SU-DHL-6 (cell line): ENCODE measurements at regions not wholly inside any gene's neighbourhood (a gene's known extent, or its start where the extent isn't known, plus 50 kb on each side); places are given as distances from the start of the nearest gene placed in this dataset.

Experiments used
- H2AFZ ChIP-seq: fragments of 200-600 bp; sonication (generic); 2 replicates; pipeline ENCODE4 v1.6.1; 2014; ENCODE audit warnings: low read depth, mild to moderate bottlenecking, moderate library complexity, mixed read lengths, antibody characterized with exemption, low read length; ENCODE audit not compliant: severe bottlenecking
- H3F3A ChIP-seq: fragments of 200-600 bp; shearing (Covaris generic); 2 replicates; pipeline ENCODE4 v1.6.0; 2016; ENCODE audit warnings: antibody characterized with exemption, mild to moderate bottlenecking; ENCODE audit not compliant: insufficient read depth
- H3K27ac ChIP-seq: fragments of 200-600 bp; sonication (generic); 2 replicates; pipeline ENCODE4 v1.5.1; 2016; ENCODE audit warnings: low read depth, mild to moderate bottlenecking, low read length, moderate library complexity, mixed read lengths
- H3K27me3 ChIP-seq: fragments of 200-600 bp; sonication (generic), shearing (Covaris generic); 2 replicates; pipeline ENCODE4 v1.6.0; 2014; ENCODE audit warnings: mild to moderate bottlenecking, low read length
- H3K36me3 ChIP-seq: fragments of 200-600 bp; sonication (generic); 2 replicates; pipeline ENCODE4 v1.6.1; 2014; ENCODE audit warnings: mild to moderate bottlenecking, low read length, mixed read lengths
- H3K4me2 ChIP-seq: fragments of 300-600, 200-600 bp; shearing (Covaris generic), sonication (generic); 2 replicates; pipeline ENCODE4 v1.6.0; 2014; ENCODE audit warnings: low read length, low read depth, mild to moderate bottlenecking; ENCODE audit not compliant: poor library complexity, severe bottlenecking
- H3K4me3 ChIP-seq: fragments of 200-600 bp; sonication (generic); 2 replicates; pipeline ENCODE4 v1.5.1; 2014; ENCODE audit warnings: antibody characterized with exemption, low read length, mild to moderate bottlenecking, mixed read lengths; ENCODE audit not compliant: insufficient read depth, poor library complexity, severe bottlenecking
- H3K79me2 ChIP-seq: fragments of 200-600 bp; sonication (generic); 2 replicates; pipeline ENCODE4 v1.6.1; 2014; ENCODE audit warnings: mild to moderate bottlenecking, low read length, moderate library complexity; ENCODE audit not compliant: insufficient read depth
- H3K9ac ChIP-seq: fragments of 200-600 bp; sonication (generic); 2 replicates; pipeline ENCODE4 v1.7.0; 2014; ENCODE audit warnings: mild to moderate bottlenecking, low read length
- H3K9me2 ChIP-seq: fragments of 200-600 bp; sonication (generic); replicated peaks from 2 replicates; pipeline ENCODE4 v1.6.1; 2014; ENCODE audit warnings: low read length; ENCODE audit not compliant: insufficient read depth
- H3K9me3 ChIP-seq: fragments of 200-600 bp; sonication (generic); 2 replicates; pipeline ENCODE4 v1.6.1; 2014; ENCODE audit warnings: low read length, mixed read lengths; ENCODE audit not compliant: insufficient read depth
- H4K20me1 ChIP-seq: fragments of 200-600 bp; sonication (generic); 2 replicates; pipeline ENCODE4 v1.6.1; 2014; ENCODE audit warnings: low read depth, mild to moderate bottlenecking, antibody characterized with exemption, low read length, moderate library complexity, mixed read lengths
- CTCF ChIP-seq: fragments of 200-600 bp; sonication (generic); IDR thresholded peaks from one replicate; pipeline ENCODE4 v1.5.1; 2017; ENCODE audit warnings: antibody characterized with exemption, mild to moderate bottlenecking, low read length, moderate library complexity; ENCODE audit not compliant: insufficient read depth, poor library complexity, severe bottlenecking
- EZH2phosphoT487 ChIP-seq: fragments of 200-600 bp; sonication (generic), shearing (Covaris generic); conservative IDR thresholded peaks from 2 replicates; pipeline ENCODE4 v1.6.1; 2018; ENCODE audit warnings: mild to moderate bottlenecking, antibody characterized with exemption, low read length, moderate library complexity, mixed read lengths

- no peaks in the 10 kb centered on the region for H4K20me1 ChIP-seq
Measured at GRCh38 chr7:142685877-142686508, 63.3 kb upstream of the PRSS1 start.

GRCh38 chr7:142681314-142682092 lies 67.8 kb upstream of the PRSS1 start:
- TF ChIP-seq EZH2phosphoT487 = no peak
- TF ChIP-seq CTCF = no peak
- Histone ChIP-seq H3K9ac (no peak overlapping the region), H3K27me3 (no peaks in the 10 kb centered on the region), H3F3A (no peaks in the 10 kb centered on the region), H4K20me1 (no peaks in the 10 kb centered on the region), H3K9me3 (peaks cover 4% of the 10 kb centered on the region; the same call in 1 of the 2 replicates), H3K27ac (no peak overlapping the region), H3K9me2 (no peaks in the 10 kb centered on the region), H3K4me3 (no peak overlapping the region), H3K36me3 (no peaks in the 10 kb centered on the region), H2AFZ (no peak overlapping the region), H3K4me2 (no peak overlapping the region), H3K79me2 (no peaks in the 10 kb centered on the region)

More at GRCh38 chr7:142685877-142686508, 63.3 kb upstream of the PRSS1 start:
- no peaks in the 10 kb centered on the region for H3K36me3 ChIP-seq
- no peaks in the 10 kb centered on the region for H3K9me3 ChIP-seq
- H2AFZ ChIP-seq = no peak overlapping the region
- no peaks in the 10 kb centered on the region for H3F3A ChIP-seq
- TF ChIP-seq CTCF (no peak), EZH2phosphoT487 (no peak)
- no peaks in the 10 kb centered on the region for H3K79me2 ChIP-seq
- no peak overlapping the region for H3K9ac ChIP-seq
- H3K27me3 ChIP-seq = no peaks in the 10 kb centered on the region
- H3K27ac ChIP-seq = no peak overlapping the region
- H3K4me2 ChIP-seq = no peak overlapping the region
- H3K4me3 ChIP-seq = no peak overlapping the region
- no peaks in the 10 kb centered on the region for H3K9me2 ChIP-seq

GRCh38 chr7:142671506-142671905 lies 77.8 kb upstream of the PRSS1 start:
- Histone ChIP-seq H2AFZ (no peak overlapping the region), H3K4me2 (no peak overlapping the region), H3K36me3 (no peaks in the 10 kb centered on the region), H3K79me2 (no peaks in the 10 kb centered on the region), H3K27me3 (no peaks in the 10 kb centered on the region), H3F3A (no peaks in the 10 kb centered on the region), H3K27ac (no peak overlapping the region), H3K9me2 (no peaks in the 10 kb centered on the region), H4K20me1 (no peaks in the 10 kb centered on the region), H3K4me3 (no peak overlapping the region), H3K9me3 (no peaks in the 10 kb centered on the region), H3K9ac (no peak overlapping the region)
- TF ChIP-seq EZH2phosphoT487 (no peak), CTCF (no peak)
